ENCODE measurements at regions not wholly inside any gene's neighbourhood (a gene's known extent, or its start where the extent isn't known, plus 50 kb on each side); places are given as distances from the start of the nearest gene placed in this dataset.

GRCh38 chr21:26753822-26754221 lies 91.4 kb downstream of the ADAMTS1 start:
- H3K4me1 Mint-ChIP-seq (ENCODE audit: low read depth), result peaks cover 23% of the 10 kb centered on the region; the same call in 1 of the 2 replicates
- no peak overlapping the region for H3K4me3 Mint-ChIP-seq
- peaks cover 5% of the 10 kb centered on the region; the same call in 1 of the 2 replicates for H3K27me3 Mint-ChIP-seq (ENCODE audit: insufficient read depth)
- TF ChIP-seq, protein P1, sequence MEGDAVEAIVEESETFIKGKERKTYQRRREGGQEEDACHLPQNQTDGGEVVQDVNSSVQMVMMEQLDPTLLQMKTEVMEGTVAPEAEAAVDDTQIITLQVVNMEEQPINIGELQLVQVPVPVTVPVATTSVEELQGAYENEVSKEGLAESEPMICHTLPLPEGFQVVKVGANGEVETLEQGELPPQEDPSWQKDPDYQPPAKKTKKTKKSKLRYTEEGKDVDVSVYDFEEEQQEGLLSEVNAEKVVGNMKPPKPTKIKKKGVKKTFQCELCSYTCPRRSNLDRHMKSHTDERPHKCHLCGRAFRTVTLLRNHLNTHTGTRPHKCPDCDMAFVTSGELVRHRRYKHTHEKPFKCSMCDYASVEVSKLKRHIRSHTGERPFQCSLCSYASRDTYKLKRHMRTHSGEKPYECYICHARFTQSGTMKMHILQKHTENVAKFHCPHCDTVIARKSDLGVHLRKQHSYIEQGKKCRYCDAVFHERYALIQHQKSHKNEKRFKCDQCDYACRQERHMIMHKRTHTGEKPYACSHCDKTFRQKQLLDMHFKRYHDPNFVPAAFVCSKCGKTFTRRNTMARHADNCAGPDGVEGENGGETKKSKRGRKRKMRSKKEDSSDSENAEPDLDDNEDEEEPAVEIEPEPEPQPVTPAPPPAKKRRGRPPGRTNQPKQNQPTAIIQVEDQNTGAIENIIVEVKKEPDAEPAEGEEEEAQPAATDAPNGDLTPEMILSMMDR (IDR thresholded peaks at IDR 0.05), result no peak
- no peak overlapping the region for H3K27ac Mint-ChIP-seq
- no peaks in the 10 kb centered on the region for H3K36me3 Mint-ChIP-seq (ENCODE audit: low read depth)
- no peaks in the 10 kb centered on the region for H3K9me3 Mint-ChIP-seq
- no peak for DNase-seq

- no peaks in the 10 kb centered on the region for H3K36me3 Mint-ChIP-seq (ENCODE audit: low read depth)
- H3K9me3 Mint-ChIP-seq, result no peaks in the 10 kb centered on the region
- peaks cover 19% of the 10 kb centered on the region; the same call in 1 of the 2 replicates for H3K4me1 Mint-ChIP-seq (ENCODE audit: low read depth)
- TF ChIP-seq, protein P1 (IDR thresholded peaks at IDR 0.05), result no peak
- peaks cover 8% of the 10 kb centered on the region for H3K27me3 Mint-ChIP-seq (ENCODE audit: insufficient read depth)
- no peak overlapping the region for H3K27ac Mint-ChIP-seq
- H3K4me3 Mint-ChIP-seq, result no peak overlapping the region
- DNase-seq, result no peak
Observed at GRCh38 chr21:26752849-26753248, 92.4 kb downstream of the ADAMTS1 start.

DNA sequence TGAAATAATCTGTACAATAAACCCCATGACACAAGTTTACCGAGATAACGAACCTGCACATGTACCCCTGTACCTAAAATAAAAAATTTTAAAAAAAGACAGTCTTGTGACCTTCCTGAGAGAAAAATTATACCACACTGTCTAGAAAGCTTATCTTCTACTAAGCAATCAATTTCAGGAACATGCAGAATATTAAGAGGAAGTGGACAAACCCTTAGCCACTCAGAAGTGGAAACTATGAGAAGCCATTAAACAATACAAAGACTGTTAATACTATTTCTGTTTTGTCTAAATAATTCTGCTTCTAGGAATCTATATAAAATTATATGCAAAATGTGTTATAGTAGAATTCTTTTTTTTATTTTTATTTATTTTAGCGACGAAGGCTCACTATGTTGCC lies 93.9 kb downstream of the ADAMTS1 start:
- Mint-ChIP-seq H3K4me3 (no peak overlapping the region), H3K36me3 (ENCODE audit: low read depth) (no peaks in the 10 kb centered on the region), H3K4me1 (ENCODE audit: low read depth) (peaks cover 7% of the 10 kb centered on the region; the same call in 1 of the 2 replicates), H3K27ac (no peak overlapping the region), H3K9me3 (no peaks in the 10 kb centered on the region), H3K27me3 (ENCODE audit: insufficient read depth) (peaks cover 15% of the 10 kb centered on the region)
- DNase-seq, result no peak
- TF ChIP-seq, protein P1 (IDR thresholded peaks at IDR 0.05), result no peak

GRCh38 chr21:26748066-26748465 lies 97.1 kb downstream of the ADAMTS1 start:
- no peaks in the 10 kb centered on the region for H3K4me1 Mint-ChIP-seq (ENCODE audit: low read depth)
- TF ChIP-seq, protein P1 (IDR thresholded peaks at IDR 0.05), result no peak
- H3K27me3 Mint-ChIP-seq (ENCODE audit: insufficient read depth), result peaks cover 19% of the 10 kb centered on the region
- no peaks in the 10 kb centered on the region for H3K9me3 Mint-ChIP-seq
- no peak for DNase-seq
- H3K27ac Mint-ChIP-seq, result no peak overlapping the region
- H3K36me3 Mint-ChIP-seq (ENCODE audit: low read depth), result no peaks in the 10 kb centered on the region
- H3K4me3 Mint-ChIP-seq, result no peak overlapping the region

GRCh38 chr21:26747216-26747615 lies 98.0 kb downstream of the ADAMTS1 start:
- Mint-ChIP-seq H3K36me3 (ENCODE audit: low read depth) (no peaks in the 10 kb centered on the region), H3K27ac (no peak overlapping the region)

More at GRCh38 chr21:26747216-26747615, 98.0 kb downstream of the ADAMTS1 start:
- Mint-ChIP-seq H3K4me3 (no peak overlapping the region), H3K9me3 (no peaks in the 10 kb centered on the region), H3K4me1 (ENCODE audit: low read depth) (no peaks in the 10 kb centered on the region), H3K27me3 (ENCODE audit: insufficient read depth) (peaks cover 23% of the 10 kb centered on the region)
- TF ChIP-seq, protein P1 (IDR thresholded peaks at IDR 0.05), result no peak
- DNase-seq, result no peak

Measured in HFFc6 (cell line).